Spleen (tissue), 11 donors: ENCODE measurements at regions not wholly inside any gene's neighbourhood (a gene's known extent, or its start where the extent isn't known, plus 50 kb on each side); places are given as distances from the start of the nearest gene placed in this dataset.

Source experiments
- DNase-seq: peaks from one replicate; pipeline ENCODE4 v3.0.0-alpha.2; 2020
- H3K27ac ChIP-seq, 8 donors: fragments of 200-600 bp; sonication (generic) in 7 of 8; 1 replicate in 4 of 8; 2 replicates in 4 of 8; pipeline versions ENCODE4 v1.5.0 to v1.8.0; 2016 to 2021; ENCODE audit warnings: inconsistent platforms in 4 of 8, mild to moderate bottlenecking in 4 of 8, moderate library complexity in 1 of 8
- H3K27me3 ChIP-seq, 7 donors: fragments of 200-600 bp; sonication (generic) in 6 of 7; replicated peaks in 1 of 7; 1 replicate in 4 of 7; 2 replicates in 3 of 7; pipeline versions ENCODE4 v1.5.0 to v1.8.0; 2016 to 2021; ENCODE audit warnings: inconsistent platforms in 3 of 7, mild to moderate bottlenecking in 1 of 7
- H3K36me3 ChIP-seq, 6 donors: fragments of 200-600 bp; sonication (generic) in 5 of 6; 1 replicate in 4 of 6; 2 replicates in 2 of 6; pipeline versions ENCODE4 v1.5.0 to v1.8.0; 2016 to 2021; ENCODE audit warnings: inconsistent platforms in 2 of 6
- H3K4me1 ChIP-seq, 6 donors: fragments of 200-600 bp; sonication (generic) in 5 of 6; 1 replicate in 3 of 6; 2 replicates in 3 of 6; pipeline versions ENCODE4 v1.5.0 to v1.8.0; 2016 to 2021; ENCODE audit warnings: inconsistent platforms in 3 of 6
- H3K4me3 ChIP-seq, 8 donors: fragments of 200-600 bp; sonication (generic) in 7 of 8; 1 replicate in 4 of 8; 2 replicates in 4 of 8; pipeline versions ENCODE4 v1.5.0 to v1.8.0; 2016 to 2021; ENCODE audit warnings: inconsistent platforms in 4 of 8, mild to moderate bottlenecking in 4 of 8, moderate library complexity in 2 of 8
- H3K9me3 ChIP-seq, 8 donors: fragments of 200-600 bp; sonication (generic) in 7 of 8; 1 replicate in 4 of 8; 2 replicates in 4 of 8; pipeline versions ENCODE4 v1.5.0 to v1.8.0; 2016 to 2021; ENCODE audit warnings: inconsistent platforms in 4 of 8
- POLR2A ChIP-seq, 3 donors: fragments of 450-650 bp; IDR thresholded peaks; one replicate each; pipeline ENCODE4 v1.5.1; 2017; ENCODE audit warnings: antibody characterized with exemption in 3 of 3, mild to moderate bottlenecking in 1 of 3
- POLR2AphosphoS5 ChIP-seq, 3 donors: sonication (generic); formaldehyde crosslinking; IDR thresholded peaks; one replicate each; pipeline ENCODE4 v1.5.1; 2017; ENCODE audit warnings: antibody characterized with exemption in 3 of 3
- WGBS, 5 donors: extraction: QIAGEN DNeasy Blood & Tissue Kit in 3 of 5; methylation state at CpG; one replicate each; pipeline versions ENCODE4 v1.1.5 to v1.1.7; 2013 to 2018; 5-methylcytosine and 5-hydroxymethylcytosine counted together
- intact Hi-C: fragments of 100-400 bp; cut with DNase I; formaldehyde crosslinking; loops from one replicate; pipeline ENCODE4 v1.15.0; 2023; ENCODE audit warnings: low total_unique reads
- TF ChIP-seq, protein P1 (sequence below), 11 experiments: fragments of 200-600 bp in 7 of 11; fragments of 450-650 bp in 4 of 11; sonication (generic) in 4 of 11; IDR thresholded peaks in 8 of 11; conservative IDR thresholded peaks in 3 of 11; 1 replicate in 7 of 11; 2 replicates in 4 of 11; pipeline versions ENCODE4 v1.4.0 to v1.8.0; 2016 to 2021; ENCODE audit warnings: antibody characterized with exemption in 11 of 11, inconsistent platforms in 4 of 11, mild to moderate bottlenecking in 1 of 11
- donor health status: healthy with polysubstance abuse.
- donor health status: DM: no; HTN: no; CAD: no; lungs with moderate emphysema.
- donor health status: DM: no; HTN: no; CAD: no.
- donor health status: Bipolar disorder and iron deficiency.
- donor health status: healthy.
- donor health status: DM: no; HTN: no; CAD: no.
- donor health status: DM: yes; HTN: yes; CAD: no.

DNA sequence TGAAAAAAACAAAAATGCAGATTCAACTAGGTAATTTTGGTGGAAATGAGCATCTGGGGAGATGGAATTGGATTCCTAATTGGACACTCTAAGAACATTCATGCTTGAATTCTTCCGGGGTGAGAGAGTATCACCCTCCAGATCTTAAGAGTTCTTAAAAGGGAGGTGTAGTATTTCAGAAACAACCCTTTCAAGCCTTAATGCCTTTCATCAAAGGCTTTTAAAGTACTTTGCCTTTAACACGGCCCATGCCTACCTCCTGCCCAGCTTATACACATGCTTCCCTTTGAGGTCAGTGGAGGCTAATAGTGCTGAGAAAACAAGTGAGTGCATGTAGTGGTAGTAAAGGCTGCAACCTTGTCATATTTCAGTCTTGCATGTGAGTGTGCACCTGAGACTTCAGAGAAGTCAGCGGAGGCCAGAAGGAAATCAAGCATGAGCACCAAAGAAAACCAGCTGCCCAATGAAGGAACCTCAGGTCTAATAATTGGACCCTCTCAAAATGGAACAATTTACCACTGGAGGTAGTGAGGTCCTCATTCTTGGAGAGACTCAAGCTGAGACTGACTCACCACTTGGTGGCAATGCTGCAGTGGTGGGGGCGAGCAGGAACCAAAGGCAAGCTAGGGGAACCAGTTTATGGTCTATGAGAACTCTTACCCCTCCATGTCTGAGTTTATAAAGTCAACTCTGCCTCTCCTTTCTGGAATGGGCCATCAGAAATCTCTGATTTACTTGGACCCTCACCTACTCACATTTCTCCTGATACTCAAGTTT lies 98.4 kb upstream of the GDNF start:
- H3K4me1 ChIP-seq, result no peaks in the 10 kb centered on the region
- no peaks in the 10 kb centered on the region for H3K36me3 ChIP-seq
- peaks cover 0 to 14% (median 8%) of the 10 kb centered on the region in 8 donors for H3K9me3 ChIP-seq
- H3K27me3 ChIP-seq, result no peaks in the 10 kb centered on the region
- no peak overlapping the region for H3K4me3 ChIP-seq
- intact Hi-C loops, result no loop called here
- no peak for DNase-seq
- no peak overlapping the region for H3K27ac ChIP-seq
- no peak for TF ChIP-seq POLR2A (IDR thresholded peaks at IDR 0.05)
- TF ChIP-seq POLR2AphosphoS5 (IDR thresholded peaks at IDR 0.05), result no peak
- TF ChIP-seq, protein P1, sequence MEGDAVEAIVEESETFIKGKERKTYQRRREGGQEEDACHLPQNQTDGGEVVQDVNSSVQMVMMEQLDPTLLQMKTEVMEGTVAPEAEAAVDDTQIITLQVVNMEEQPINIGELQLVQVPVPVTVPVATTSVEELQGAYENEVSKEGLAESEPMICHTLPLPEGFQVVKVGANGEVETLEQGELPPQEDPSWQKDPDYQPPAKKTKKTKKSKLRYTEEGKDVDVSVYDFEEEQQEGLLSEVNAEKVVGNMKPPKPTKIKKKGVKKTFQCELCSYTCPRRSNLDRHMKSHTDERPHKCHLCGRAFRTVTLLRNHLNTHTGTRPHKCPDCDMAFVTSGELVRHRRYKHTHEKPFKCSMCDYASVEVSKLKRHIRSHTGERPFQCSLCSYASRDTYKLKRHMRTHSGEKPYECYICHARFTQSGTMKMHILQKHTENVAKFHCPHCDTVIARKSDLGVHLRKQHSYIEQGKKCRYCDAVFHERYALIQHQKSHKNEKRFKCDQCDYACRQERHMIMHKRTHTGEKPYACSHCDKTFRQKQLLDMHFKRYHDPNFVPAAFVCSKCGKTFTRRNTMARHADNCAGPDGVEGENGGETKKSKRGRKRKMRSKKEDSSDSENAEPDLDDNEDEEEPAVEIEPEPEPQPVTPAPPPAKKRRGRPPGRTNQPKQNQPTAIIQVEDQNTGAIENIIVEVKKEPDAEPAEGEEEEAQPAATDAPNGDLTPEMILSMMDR (IDR thresholded peaks at IDR 0.05 in 8 of 11, conservative IDR thresholded peaks at IDR 0.05 in 3 of 11), result no peak
- 64 to 68% (median 68%) methylated on average over 4 of the region's 4 CpGs for WGBS, 5 donors

DNA sequence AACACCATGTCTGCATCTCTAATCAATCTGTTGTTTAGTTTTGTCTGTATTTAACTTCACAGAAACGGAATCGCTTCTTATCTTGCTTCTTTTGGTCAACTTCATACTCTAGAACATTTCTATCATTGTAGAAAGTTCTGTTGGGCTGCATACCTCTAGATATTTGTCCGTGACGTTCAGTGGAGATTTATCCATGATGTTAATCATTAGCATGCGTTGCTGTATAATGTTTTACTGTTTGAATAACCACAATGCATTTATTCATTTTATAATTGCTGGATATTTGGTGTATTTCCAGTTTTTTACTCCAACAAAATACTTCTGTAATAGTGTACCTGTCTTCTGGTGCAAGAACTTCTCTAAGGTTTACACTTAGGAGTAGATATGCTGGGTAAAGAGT lies 96.2 kb upstream of the GDNF start:
- H3K27ac ChIP-seq, result no peak overlapping the region
- intact Hi-C loops, result no loop called here
- DNase-seq, result no peak
- TF ChIP-seq, protein P1 (IDR thresholded peaks at IDR 0.05 in 8 of 11, conservative IDR thresholded peaks at IDR 0.05 in 3 of 11), result no peak
- no peak for TF ChIP-seq POLR2A (IDR thresholded peaks at IDR 0.05)
- TF ChIP-seq POLR2AphosphoS5 (IDR thresholded peaks at IDR 0.05), result no peak
- H3K36me3 ChIP-seq, result no peaks in the 10 kb centered on the region
- no peaks in the 10 kb centered on the region for H3K27me3 ChIP-seq
- H3K4me1 ChIP-seq, result no peaks in the 10 kb centered on the region
- peaks cover 0 to 14% (median 8%) of the 10 kb centered on the region in 8 donors for H3K9me3 ChIP-seq
- WGBS, 5 donors, result 87 to 92% (median 90%) methylated on average over 5 of the region's 5 CpGs
- no peak overlapping the region for H3K4me3 ChIP-seq

DNA sequence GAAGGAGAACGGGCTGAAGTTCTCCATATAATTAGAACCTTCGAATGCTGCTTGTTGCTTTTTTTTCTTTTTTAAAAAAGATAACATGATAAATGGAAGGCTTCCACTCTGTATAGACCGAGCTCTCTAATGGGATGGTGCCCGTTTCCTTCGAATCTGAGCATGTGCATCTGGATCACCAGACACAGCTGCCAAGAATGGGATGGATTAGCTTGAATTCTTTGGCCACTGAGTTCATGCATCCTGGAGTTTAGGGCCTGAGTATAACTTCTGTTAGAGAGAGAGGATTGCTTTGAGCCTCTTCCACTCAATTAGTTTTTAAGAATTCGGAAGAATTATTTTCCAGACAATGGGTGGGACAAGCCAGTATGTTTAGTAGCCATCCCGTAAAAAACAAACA lies 93.7 kb upstream of the GDNF start:
- DNase-seq, result no peak
- 78 to 86% (median 82%) methylated on average over 7 of the region's 7 CpGs for WGBS, 5 donors
- Histone ChIP-seq H3K27ac (no peak overlapping the region), H3K27me3 (peaks cover 0 to 3% (median 0%) of the 10 kb centered on the region in 7 donors), H3K9me3 (peaks cover 0 to 14% (median 8%) of the 10 kb centered on the region in 8 donors), H3K36me3 (no peaks in the 10 kb centered on the region), H3K4me1 (no peaks in the 10 kb centered on the region), H3K4me3 (no peak overlapping the region)
- TF ChIP-seq POLR2AphosphoS5 (IDR thresholded peaks at IDR 0.05) (no peak), POLR2A (IDR thresholded peaks at IDR 0.05) (no peak)
- TF ChIP-seq, protein P1 (IDR thresholded peaks at IDR 0.05 in 8 of 11, conservative IDR thresholded peaks at IDR 0.05 in 3 of 11), result no peak
- intact Hi-C loops, result no loop called here

DNA sequence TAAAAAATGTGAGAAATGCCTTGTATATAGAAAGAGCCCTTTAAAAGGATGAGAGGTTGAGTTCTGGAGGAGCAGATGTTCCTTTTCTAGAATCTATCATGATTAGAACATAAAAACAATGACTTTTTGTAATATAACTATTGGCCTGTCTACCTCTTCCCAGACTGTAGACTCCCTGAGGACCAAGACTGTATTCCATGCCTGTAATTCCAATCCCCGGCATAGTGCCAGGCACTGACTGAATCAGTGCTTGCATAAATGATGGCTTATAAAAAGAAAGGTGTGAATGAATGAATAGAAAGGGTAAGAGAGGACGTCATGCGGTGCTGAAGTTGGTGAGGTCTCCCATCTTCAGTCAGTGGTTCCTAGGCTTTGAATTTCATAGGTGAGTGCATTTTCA lies 92.6 kb upstream of the GDNF start:
- H3K36me3 ChIP-seq, result no peaks in the 10 kb centered on the region
- no peak for DNase-seq
- H3K9me3 ChIP-seq, result peaks cover 0 to 11% (median 7%) of the 10 kb centered on the region in 8 donors
- H3K27me3 ChIP-seq, result peaks cover 0 to 7% (median 0%) of the 10 kb centered on the region in 7 donors
- no peak overlapping the region for H3K27ac ChIP-seq
- no peak overlapping the region for H3K4me3 ChIP-seq
- 65 to 90% (median 74%) methylated on average over 3 of the region's 3 CpGs for WGBS, 5 donors
- intact Hi-C loops, result no loop called here
- H3K4me1 ChIP-seq, result no peaks in the 10 kb centered on the region
- TF ChIP-seq POLR2AphosphoS5 (IDR thresholded peaks at IDR 0.05) (no peak), POLR2A (IDR thresholded peaks at IDR 0.05) (no peak)
- TF ChIP-seq, protein P1 (IDR thresholded peaks at IDR 0.05 in 8 of 11, conservative IDR thresholded peaks at IDR 0.05 in 3 of 11), result no peak
